Neural crest cell (in vitro differentiated cells): ENCODE measurements at regions not wholly inside any gene's neighbourhood (a gene's known extent, or its start where the extent isn't known, plus 50 kb on each side); places are given as distances from the start of the nearest gene placed in this dataset.

Experiments
- DNase-seq: peaks from one replicate; pipeline ENCODE4 v3.0.0; 2021; ENCODE audit warnings: low read depth, mixed read lengths, low spot score
- H3K27ac Mint-ChIP-seq: one replicate; pipeline ENCODE4 v1.8.0; 2021; ENCODE audit warnings: mild to moderate bottlenecking, mixed read lengths; ENCODE audit not compliant: unreplicated experiment
- H3K27me3 Mint-ChIP-seq: 2 replicates; pipeline ENCODE4 v1.8.0; 2021; ENCODE audit warnings: low read depth, mild to moderate bottlenecking, mixed read lengths
- H3K36me3 Mint-ChIP-seq: 2 replicates; pipeline ENCODE4 v1.8.0; 2021; ENCODE audit warnings: low read depth, mild to moderate bottlenecking, mixed read lengths
- H3K4me1 Mint-ChIP-seq: 2 replicates; pipeline ENCODE4 v1.8.0; 2021; ENCODE audit warnings: mixed read lengths
- H3K4me3 Mint-ChIP-seq: one replicate; pipeline ENCODE4 v1.8.0; 2021; ENCODE audit warnings: mild to moderate bottlenecking, mixed read lengths
- H3K9me3 Mint-ChIP-seq: 2 replicates; pipeline ENCODE4 v1.8.0; 2021; ENCODE audit warnings: mixed read lengths
- TF ChIP-seq, protein P1 (sequence below): fragments of 200-600 bp; sonication (generic); conservative IDR thresholded peaks from 2 replicates; pipeline ENCODE4 v1.5.0; 2021; ENCODE audit warnings: antibody characterized with exemption, mild to moderate bottlenecking

DNA sequence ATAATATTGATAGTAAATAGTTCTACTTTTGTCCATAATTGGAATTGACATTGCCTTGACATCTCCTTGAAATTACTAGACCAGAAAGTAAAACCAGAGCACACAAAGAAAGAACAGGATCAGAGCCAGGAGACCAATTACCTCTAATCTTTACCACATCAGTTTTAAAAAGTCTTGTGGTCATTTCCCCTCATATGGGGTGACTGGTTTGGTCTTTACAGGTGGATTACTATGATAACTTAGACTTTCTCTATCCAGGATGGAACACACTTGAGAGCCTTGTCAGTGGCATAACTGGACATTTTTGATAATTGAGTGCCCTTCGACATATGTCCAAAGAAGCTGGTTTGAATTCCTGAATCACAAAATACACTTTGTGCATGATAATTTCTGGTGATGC is 1148.1 kb upstream of the NCAM2 start:
- H3K4me3 Mint-ChIP-seq, result no peak overlapping the region
- TF ChIP-seq, protein P1, sequence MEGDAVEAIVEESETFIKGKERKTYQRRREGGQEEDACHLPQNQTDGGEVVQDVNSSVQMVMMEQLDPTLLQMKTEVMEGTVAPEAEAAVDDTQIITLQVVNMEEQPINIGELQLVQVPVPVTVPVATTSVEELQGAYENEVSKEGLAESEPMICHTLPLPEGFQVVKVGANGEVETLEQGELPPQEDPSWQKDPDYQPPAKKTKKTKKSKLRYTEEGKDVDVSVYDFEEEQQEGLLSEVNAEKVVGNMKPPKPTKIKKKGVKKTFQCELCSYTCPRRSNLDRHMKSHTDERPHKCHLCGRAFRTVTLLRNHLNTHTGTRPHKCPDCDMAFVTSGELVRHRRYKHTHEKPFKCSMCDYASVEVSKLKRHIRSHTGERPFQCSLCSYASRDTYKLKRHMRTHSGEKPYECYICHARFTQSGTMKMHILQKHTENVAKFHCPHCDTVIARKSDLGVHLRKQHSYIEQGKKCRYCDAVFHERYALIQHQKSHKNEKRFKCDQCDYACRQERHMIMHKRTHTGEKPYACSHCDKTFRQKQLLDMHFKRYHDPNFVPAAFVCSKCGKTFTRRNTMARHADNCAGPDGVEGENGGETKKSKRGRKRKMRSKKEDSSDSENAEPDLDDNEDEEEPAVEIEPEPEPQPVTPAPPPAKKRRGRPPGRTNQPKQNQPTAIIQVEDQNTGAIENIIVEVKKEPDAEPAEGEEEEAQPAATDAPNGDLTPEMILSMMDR, result no peak
- DNase-seq, result no peak
- no peaks in the 10 kb centered on the region for H3K4me1 Mint-ChIP-seq
- no peak overlapping the region for H3K27ac Mint-ChIP-seq
- H3K27me3 Mint-ChIP-seq, result no peaks in the 10 kb centered on the region
- no peaks in the 10 kb centered on the region for H3K36me3 Mint-ChIP-seq
- H3K9me3 Mint-ChIP-seq, result no peaks in the 10 kb centered on the region

- Mint-ChIP-seq H3K4me1 (no peaks in the 10 kb centered on the region), H3K36me3 (no peaks in the 10 kb centered on the region), H3K27me3 (no peaks in the 10 kb centered on the region), H3K9me3 (no peaks in the 10 kb centered on the region), H3K27ac (no peak overlapping the region), H3K4me3 (no peak overlapping the region)
- TF ChIP-seq, protein P1, result no peak
- DNase-seq, result no peak
These were observed 1145.1 kb upstream of the NCAM2 start for GRCh38 chr21:19853061-19853460.

GRCh38 chr21:19853709-19854575 is 1144.3 kb upstream of the NCAM2 start:
- H3K9me3 Mint-ChIP-seq, result no peaks in the 10 kb centered on the region
- H3K27ac Mint-ChIP-seq, result no peak overlapping the region

DNA sequence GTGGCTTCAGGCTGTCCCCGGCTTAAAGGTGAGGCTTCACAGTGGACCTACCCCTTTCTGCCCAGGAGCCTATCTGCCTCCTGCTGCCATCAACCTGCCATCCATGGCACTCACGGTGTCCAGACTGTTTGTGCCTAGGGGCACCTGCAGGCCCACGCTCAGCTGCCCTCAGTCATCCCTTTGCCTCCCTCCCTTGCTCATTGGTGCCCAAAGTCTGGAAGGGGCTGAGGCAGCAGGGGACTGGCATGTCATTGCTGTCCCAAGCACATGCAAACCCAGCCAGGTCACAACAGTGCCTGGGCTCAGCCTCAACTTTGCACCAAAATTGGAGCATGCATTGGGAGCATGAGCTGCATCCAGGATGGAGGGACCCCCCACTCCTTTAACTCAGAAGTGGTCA is 1142.7 kb upstream of the NCAM2 start:
- Mint-ChIP-seq H3K4me3 (no peak overlapping the region), H3K9me3 (no peaks in the 10 kb centered on the region), H3K27ac (no peak overlapping the region), H3K36me3 (no peaks in the 10 kb centered on the region), H3K4me1 (no peaks in the 10 kb centered on the region), H3K27me3 (no peaks in the 10 kb centered on the region)
- no peak for DNase-seq
- TF ChIP-seq, protein P1, result no peak

More at GRCh38 chr21:19853709-19854575, 1144.3 kb upstream of the NCAM2 start:
- TF ChIP-seq, protein P1, result no peak
- H3K36me3 Mint-ChIP-seq, result no peaks in the 10 kb centered on the region
- DNase-seq, result no peak
- no peaks in the 10 kb centered on the region for H3K4me1 Mint-ChIP-seq
- H3K4me3 Mint-ChIP-seq, result no peak overlapping the region
- no peaks in the 10 kb centered on the region for H3K27me3 Mint-ChIP-seq

- Mint-ChIP-seq H3K27me3 (no peaks in the 10 kb centered on the region), H3K4me3 (no peak overlapping the region), H3K4me1 (no peaks in the 10 kb centered on the region), H3K9me3 (no peaks in the 10 kb centered on the region), H3K27ac (peak overlapping the region; percentile 52), H3K36me3 (no peaks in the 10 kb centered on the region)
- TF ChIP-seq, protein P1, result no peak
- DNase-seq, result no peak
These were observed 1133.7 kb upstream of the NCAM2 start for GRCh38 chr21:19864476-19864875.
